Panc1 (cell line): ENCODE measurements at regions not wholly inside any gene's neighbourhood (a gene's known extent, or its start where the extent isn't known, plus 50 kb on each side); places are given as distances from the start of the nearest gene placed in this dataset.

ENCODE experiments used
- POLR2AphosphoS5 ChIP-seq: IDR thresholded peaks from 2 replicates; pipeline ENCODE4 v1.6.1; 2012; ENCODE audit warnings: mild to moderate bottlenecking, low read depth, low read length, moderate library complexity
- SIN3A ChIP-seq: IDR thresholded peaks from 2 replicates; pipeline ENCODE4 v1.6.1; 2012; ENCODE audit warnings: low read depth, mild to moderate bottlenecking, low read length, moderate library complexity, borderline replicate concordance; ENCODE audit not compliant: insufficient read depth
- TCF7L2 ChIP-seq: IDR thresholded peaks from 2 replicates; pipeline ENCODE4 v1.6.1; 2011; ENCODE audit warnings: mild to moderate bottlenecking, low read depth, low read length, inconsistent platforms
- TF ChIP-seq, protein P1 (sequence below): fragments of 450-650 bp; IDR thresholded peaks from 2 replicates; pipeline ENCODE4 v1.5.1; 2017; ENCODE audit warnings: mild to moderate bottlenecking
- TF ChIP-seq, protein P2 (sequence below), 2 experiments: IDR thresholded peaks; 2 replicates each; pipeline ENCODE4 v1.6.1; 2011 to 2012; ENCODE audit warnings: low read depth in 2 of 2, control low read depth in 1 of 2, low read length in 1 of 2, mild to moderate bottlenecking in 1 of 2, moderate library complexity in 1 of 2; ENCODE audit not compliant: insufficient read depth in 1 of 2

DNA sequence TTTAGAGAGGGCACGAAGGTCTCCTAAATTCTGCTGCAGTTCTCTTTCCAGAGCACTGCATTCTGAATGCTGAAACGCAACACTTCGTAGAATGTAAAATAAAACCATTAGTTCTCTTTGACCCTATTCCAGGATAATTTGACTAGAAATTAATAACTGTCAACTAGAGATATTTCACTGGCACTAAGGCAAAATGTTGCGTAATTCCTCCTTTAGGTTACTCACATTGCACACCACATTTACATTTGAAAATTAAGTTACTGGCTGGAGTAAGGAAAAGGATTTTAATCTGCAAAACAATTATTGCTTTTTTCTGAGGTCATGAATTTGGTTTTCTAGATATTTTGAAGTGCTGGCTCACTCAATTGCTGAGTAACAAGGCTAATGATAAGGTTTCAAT lies 58.0 kb upstream of the TRHDE start:
- TF ChIP-seq, protein P1, sequence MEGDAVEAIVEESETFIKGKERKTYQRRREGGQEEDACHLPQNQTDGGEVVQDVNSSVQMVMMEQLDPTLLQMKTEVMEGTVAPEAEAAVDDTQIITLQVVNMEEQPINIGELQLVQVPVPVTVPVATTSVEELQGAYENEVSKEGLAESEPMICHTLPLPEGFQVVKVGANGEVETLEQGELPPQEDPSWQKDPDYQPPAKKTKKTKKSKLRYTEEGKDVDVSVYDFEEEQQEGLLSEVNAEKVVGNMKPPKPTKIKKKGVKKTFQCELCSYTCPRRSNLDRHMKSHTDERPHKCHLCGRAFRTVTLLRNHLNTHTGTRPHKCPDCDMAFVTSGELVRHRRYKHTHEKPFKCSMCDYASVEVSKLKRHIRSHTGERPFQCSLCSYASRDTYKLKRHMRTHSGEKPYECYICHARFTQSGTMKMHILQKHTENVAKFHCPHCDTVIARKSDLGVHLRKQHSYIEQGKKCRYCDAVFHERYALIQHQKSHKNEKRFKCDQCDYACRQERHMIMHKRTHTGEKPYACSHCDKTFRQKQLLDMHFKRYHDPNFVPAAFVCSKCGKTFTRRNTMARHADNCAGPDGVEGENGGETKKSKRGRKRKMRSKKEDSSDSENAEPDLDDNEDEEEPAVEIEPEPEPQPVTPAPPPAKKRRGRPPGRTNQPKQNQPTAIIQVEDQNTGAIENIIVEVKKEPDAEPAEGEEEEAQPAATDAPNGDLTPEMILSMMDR = no peak
- no peak for TF ChIP-seq POLR2AphosphoS5
- TF ChIP-seq, protein P2, sequence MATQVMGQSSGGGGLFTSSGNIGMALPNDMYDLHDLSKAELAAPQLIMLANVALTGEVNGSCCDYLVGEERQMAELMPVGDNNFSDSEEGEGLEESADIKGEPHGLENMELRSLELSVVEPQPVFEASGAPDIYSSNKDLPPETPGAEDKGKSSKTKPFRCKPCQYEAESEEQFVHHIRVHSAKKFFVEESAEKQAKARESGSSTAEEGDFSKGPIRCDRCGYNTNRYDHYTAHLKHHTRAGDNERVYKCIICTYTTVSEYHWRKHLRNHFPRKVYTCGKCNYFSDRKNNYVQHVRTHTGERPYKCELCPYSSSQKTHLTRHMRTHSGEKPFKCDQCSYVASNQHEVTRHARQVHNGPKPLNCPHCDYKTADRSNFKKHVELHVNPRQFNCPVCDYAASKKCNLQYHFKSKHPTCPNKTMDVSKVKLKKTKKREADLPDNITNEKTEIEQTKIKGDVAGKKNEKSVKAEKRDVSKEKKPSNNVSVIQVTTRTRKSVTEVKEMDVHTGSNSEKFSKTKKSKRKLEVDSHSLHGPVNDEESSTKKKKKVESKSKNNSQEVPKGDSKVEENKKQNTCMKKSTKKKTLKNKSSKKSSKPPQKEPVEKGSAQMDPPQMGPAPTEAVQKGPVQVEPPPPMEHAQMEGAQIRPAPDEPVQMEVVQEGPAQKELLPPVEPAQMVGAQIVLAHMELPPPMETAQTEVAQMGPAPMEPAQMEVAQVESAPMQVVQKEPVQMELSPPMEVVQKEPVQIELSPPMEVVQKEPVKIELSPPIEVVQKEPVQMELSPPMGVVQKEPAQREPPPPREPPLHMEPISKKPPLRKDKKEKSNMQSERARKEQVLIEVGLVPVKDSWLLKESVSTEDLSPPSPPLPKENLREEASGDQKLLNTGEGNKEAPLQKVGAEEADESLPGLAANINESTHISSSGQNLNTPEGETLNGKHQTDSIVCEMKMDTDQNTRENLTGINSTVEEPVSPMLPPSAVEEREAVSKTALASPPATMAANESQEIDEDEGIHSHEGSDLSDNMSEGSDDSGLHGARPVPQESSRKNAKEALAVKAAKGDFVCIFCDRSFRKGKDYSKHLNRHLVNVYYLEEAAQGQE (IDR thresholded peaks at IDR 0.05; ENCODE audit: insufficient read depth in 1 of 2, low read depth in 2 of 2, low read length in 1 of 2) = no peak
- no peak for TF ChIP-seq SIN3A
- no peak for TF ChIP-seq TCF7L2
